HepG2 (cell line): ENCODE measurements at regions not wholly inside any gene's neighbourhood (a gene's known extent, or its start where the extent isn't known, plus 50 kb on each side); places are given as distances from the start of the nearest gene placed in this dataset.
A peak's percentile ranks its signal among the peaks of the same experiment; 100 is the strongest.

Experiments used
- BORCS8-MEF2B ChIP-seq: sonication (generic); formaldehyde crosslinking; IDR thresholded peaks from 2 replicates; pipeline ENCODE4 v1.8.0; 2022; ENCODE audit warnings: mild to moderate bottlenecking, missing genetic modification reagents
- ESRRA ChIP-seq: sonication (generic); formaldehyde crosslinking; IDR thresholded peaks from 2 replicates; pipeline ENCODE4 v1.5.1; 2020; ENCODE audit warnings: mild to moderate bottlenecking, low read depth, missing genetic modification reagents
- GABPB1 ChIP-seq: IDR thresholded peaks from 2 replicates; pipeline ENCODE4 v1.6.1; 2016; ENCODE audit warnings: mild to moderate bottlenecking, missing genetic modification reagents, moderate library complexity, missing compliant biosample characterization
- HES4 ChIP-seq: sonication (generic); formaldehyde crosslinking; IDR thresholded peaks from 2 replicates; pipeline ENCODE4 v1.9.0; 2021; ENCODE audit warnings: mild to moderate bottlenecking, missing genetic modification reagents, borderline replicate concordance
- IRF2 ChIP-seq: IDR thresholded peaks from 2 replicates; pipeline ENCODE4 v1.6.1; 2018; ENCODE audit warnings: missing genetic modification reagents, missing compliant biosample characterization
- KAT7 ChIP-seq: IDR thresholded peaks from 2 replicates; pipeline ENCODE4 v1.6.1; 2018; ENCODE audit warnings: borderline replicate concordance, missing compliant biosample characterization
- KDM6A ChIP-seq: IDR thresholded peaks from 2 replicates; pipeline ENCODE4 v1.6.1; 2016; ENCODE audit warnings: low read depth
- KMT2B ChIP-seq: IDR thresholded peaks from 2 replicates; pipeline ENCODE4 v1.6.1; 2016; ENCODE audit warnings: missing genetic modification reagents, missing compliant biosample characterization
- MED13 ChIP-seq: sonication (generic); formaldehyde crosslinking; IDR thresholded peaks from 2 replicates; pipeline ENCODE4 v1.5.0; 2020; ENCODE audit warnings: missing genetic modification reagents
- MTA3 ChIP-seq: sonication (generic); formaldehyde crosslinking; IDR thresholded peaks from 2 replicates; pipeline ENCODE4 v1.4.0; 2020; ENCODE audit warnings: missing genetic modification reagents
- MXD4 ChIP-seq: IDR thresholded peaks from 2 replicates; pipeline ENCODE4 v1.6.1; 2016; ENCODE audit warnings: mild to moderate bottlenecking, missing biosample characterization, missing genetic modification reagents
- NCOA2 ChIP-seq: sonication (generic); formaldehyde crosslinking; IDR thresholded peaks from 2 replicates; pipeline ENCODE4 v1.8.0; 2022; ENCODE audit warnings: inconsistent platforms
- NFRKB ChIP-seq: fragments of 450-650 bp; IDR thresholded peaks from 2 replicates; pipeline ENCODE4 v1.6.1; 2017
- NONO ChIP-seq, 2 experiments: fragments of 450-650 bp in 1 of 2; sonication (generic) in 1 of 2; formaldehyde crosslinking in 1 of 2; IDR thresholded peaks in 1 of 2; conservative IDR thresholded peaks in 1 of 2; 2 replicates each; pipeline versions ENCODE4 v1.6.1 to v1.8.0; 2017 to 2022; ENCODE audit warnings: mild to moderate bottlenecking in 1 of 2, missing genetic modification reagents in 1 of 2, moderate library complexity in 1 of 2
- PITX1 ChIP-seq: sonication (generic); formaldehyde crosslinking; IDR thresholded peaks from 2 replicates; pipeline ENCODE4 v1.5.1; 2020; ENCODE audit warnings: mild to moderate bottlenecking, missing genetic modification reagents
- RCOR2 ChIP-seq: IDR thresholded peaks from 2 replicates; pipeline ENCODE4 v1.6.1; 2016; ENCODE audit warnings: missing biosample characterization, missing genetic modification reagents
- SP5 ChIP-seq: IDR thresholded peaks from 2 replicates; pipeline ENCODE4 v1.6.1; 2016; ENCODE audit warnings: low read depth, borderline replicate concordance
- TEAD2 ChIP-seq: sonication (generic); formaldehyde crosslinking; IDR thresholded peaks from 2 replicates; pipeline ENCODE4 v1.9.0; 2021; ENCODE audit warnings: missing genetic modification reagents
- ZBTB7B ChIP-seq: sonication (generic); formaldehyde crosslinking; IDR thresholded peaks from 2 replicates; pipeline ENCODE4 v1.4.0; 2020; ENCODE audit warnings: missing genetic modification reagents
- ZFP41 ChIP-seq: sonication (generic); formaldehyde crosslinking; IDR thresholded peaks from 2 replicates; pipeline ENCODE4 v1.4.0; 2020; ENCODE audit warnings: mild to moderate bottlenecking, missing genetic modification reagents, borderline replicate concordance
- ZFP62 ChIP-seq: sonication (generic); formaldehyde crosslinking; IDR thresholded peaks from 2 replicates; pipeline ENCODE4 v1.4.0; 2020; ENCODE audit warnings: missing genetic modification reagents
- ZMYM3 ChIP-seq: sonication (generic); formaldehyde crosslinking; IDR thresholded peaks from 2 replicates; pipeline ENCODE4 v1.5.1; 2020; ENCODE audit warnings: mild to moderate bottlenecking, missing genetic modification reagents
- ZNF234 ChIP-seq: sonication (generic); formaldehyde crosslinking; conservative IDR thresholded peaks from 2 replicates; pipeline ENCODE4 v1.5.1; 2020; ENCODE audit warnings: mild to moderate bottlenecking, missing genetic modification reagents
- ZNF543 ChIP-seq: sonication (generic); formaldehyde crosslinking; IDR thresholded peaks from 2 replicates; pipeline ENCODE4 v1.4.0; 2020; ENCODE audit warnings: mild to moderate bottlenecking, missing genetic modification reagents
- ZNF563 ChIP-seq: sonication (generic); formaldehyde crosslinking; IDR thresholded peaks from 2 replicates; pipeline ENCODE4 v1.8.0; 2022; ENCODE audit warnings: mild to moderate bottlenecking, moderate library complexity, missing genetic modification reagents
- ZNF629 ChIP-seq: sonication (generic); formaldehyde crosslinking; conservative IDR thresholded peaks from 2 replicates; pipeline ENCODE4 v1.5.0; 2020; ENCODE audit warnings: missing genetic modification reagents
- ZNF773 ChIP-seq: sonication (generic); formaldehyde crosslinking; IDR thresholded peaks from 2 replicates; pipeline ENCODE4 v1.4.0; 2020; ENCODE audit warnings: missing genetic modification reagents, borderline replicate concordance
- ZNF775 ChIP-seq: sonication (generic); formaldehyde crosslinking; IDR thresholded peaks from 2 replicates; pipeline ENCODE4 v1.4.0; 2020; ENCODE audit warnings: missing genetic modification reagents, mild to moderate bottlenecking, moderate library complexity, borderline replicate concordance
- ZNF790 ChIP-seq: sonication (generic); formaldehyde crosslinking; IDR thresholded peaks from 2 replicates; pipeline ENCODE4 v1.8.0; 2022; ENCODE audit warnings: missing genetic modification reagents, mild to moderate bottlenecking, borderline replicate concordance
- ZSCAN21 ChIP-seq: sonication (generic); formaldehyde crosslinking; IDR thresholded peaks from 2 replicates; pipeline ENCODE4 v1.8.0; 2022; ENCODE audit warnings: mild to moderate bottlenecking, missing genetic modification reagents, moderate library complexity, borderline replicate concordance
- TF ChIP-seq, protein P1 (sequence below): IDR thresholded peaks from 2 replicates; pipeline ENCODE4 v1.6.1; 2016; ENCODE audit warnings: control low read depth
- TF ChIP-seq, protein P2 (sequence below): sonication (generic); formaldehyde crosslinking; IDR thresholded peaks from 2 replicates; pipeline ENCODE4 v1.4.0; 2020; ENCODE audit warnings: missing genetic modification reagents
- TF ChIP-seq, protein P3 (sequence below): IDR thresholded peaks from 2 replicates; pipeline ENCODE4 v1.6.1; 2016; ENCODE audit warnings: missing genetic modification reagents, missing compliant biosample characterization

DNA sequence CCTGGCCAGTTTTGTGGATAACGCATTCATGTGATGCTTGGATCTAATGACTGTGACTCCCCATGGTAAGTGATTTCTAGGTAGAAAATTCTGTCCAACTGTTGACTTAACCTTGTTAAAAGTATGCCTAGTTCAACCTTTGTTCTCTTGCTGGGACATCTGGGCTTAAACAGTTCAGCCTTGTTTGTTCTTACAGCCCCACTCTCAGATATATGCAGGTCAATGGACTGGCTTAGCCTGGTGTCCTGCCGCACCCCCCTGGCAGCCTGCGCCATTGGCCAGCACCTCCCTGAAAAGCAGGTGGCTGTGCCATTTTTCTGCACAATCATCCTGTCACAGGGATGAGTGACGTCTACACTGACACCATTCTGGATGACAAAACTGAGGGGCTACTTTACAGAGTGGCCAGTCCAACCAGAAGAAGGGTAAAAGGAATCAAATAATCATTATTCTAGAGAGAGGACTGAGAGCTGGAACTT is 244.7 kb upstream of the ONECUT1 start (continued):
- TF ChIP-seq, protein P1, sequence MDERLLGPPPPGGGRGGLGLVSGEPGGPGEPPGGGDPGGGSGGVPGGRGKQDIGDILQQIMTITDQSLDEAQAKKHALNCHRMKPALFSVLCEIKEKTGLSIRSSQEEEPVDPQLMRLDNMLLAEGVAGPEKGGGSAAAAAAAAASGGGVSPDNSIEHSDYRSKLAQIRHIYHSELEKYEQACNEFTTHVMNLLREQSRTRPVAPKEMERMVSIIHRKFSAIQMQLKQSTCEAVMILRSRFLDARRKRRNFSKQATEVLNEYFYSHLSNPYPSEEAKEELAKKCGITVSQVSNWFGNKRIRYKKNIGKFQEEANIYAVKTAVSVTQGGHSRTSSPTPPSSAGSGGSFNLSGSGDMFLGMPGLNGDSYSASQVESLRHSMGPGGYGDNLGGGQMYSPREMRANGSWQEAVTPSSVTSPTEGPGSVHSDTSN: peak; percentile 43; the same call in 1 of the 2 replicates
- TF ChIP-seq ZNF790 (CRISPR knock-in tag) (no peak), SP5 (no peak), ZNF543 (CRISPR knock-in tag) (no peak), ZFP41 (CRISPR knock-in tag) (no peak), MED13 (CRISPR knock-in tag) (no peak), ZNF234 (CRISPR knock-in tag) (no peak), KAT7 (no peak), GABPB1 (no peak), NFRKB (no peak), NONO (IDR thresholded peaks at IDR 0.05) (no peak), NONO (CRISPR knock-in tag; conservative IDR thresholded peaks at IDR 0.05) (no peak), TEAD2 (CRISPR knock-in tag) (no peak), IRF2 (CRISPR knock-in tag) (0 out of 2 replicates have a peak, but pooled peaks have one; percentile 44), RCOR2 (CRISPR knock-in tag) (peak; percentile 84), KDM6A (CRISPR knock-in tag) (peak; percentile 74), NCOA2 (CRISPR knock-in tag) (peak; percentile 85), ZFP62 (CRISPR knock-in tag) (no peak), ZNF563 (CRISPR knock-in tag) (no peak), ZNF773 (no peak), PITX1 (CRISPR knock-in tag) (peak; percentile 90), ZNF629 (no peak; the same call in 1 of the 2 replicates), ZMYM3 (CRISPR knock-in tag) (peak; percentile 70), MXD4 (CRISPR knock-in tag) (no peak), ZNF775 (CRISPR knock-in tag) (no peak), HES4 (CRISPR knock-in tag) (no peak), ZBTB7B (0 out of 2 replicates have a peak, but pooled peaks have one; percentile 35), ZSCAN21 (CRISPR knock-in tag) (no peak), MTA3 (CRISPR knock-in tag) (no peak), KMT2B (CRISPR knock-in tag) (0 out of 2 replicates have a peak, but pooled peaks have one; percentile 29), ESRRA (CRISPR knock-in tag) (0 out of 2 replicates have a peak, but pooled peaks have one; percentile 71), BORCS8-MEF2B (no peak)
- TF ChIP-seq, protein P2, sequence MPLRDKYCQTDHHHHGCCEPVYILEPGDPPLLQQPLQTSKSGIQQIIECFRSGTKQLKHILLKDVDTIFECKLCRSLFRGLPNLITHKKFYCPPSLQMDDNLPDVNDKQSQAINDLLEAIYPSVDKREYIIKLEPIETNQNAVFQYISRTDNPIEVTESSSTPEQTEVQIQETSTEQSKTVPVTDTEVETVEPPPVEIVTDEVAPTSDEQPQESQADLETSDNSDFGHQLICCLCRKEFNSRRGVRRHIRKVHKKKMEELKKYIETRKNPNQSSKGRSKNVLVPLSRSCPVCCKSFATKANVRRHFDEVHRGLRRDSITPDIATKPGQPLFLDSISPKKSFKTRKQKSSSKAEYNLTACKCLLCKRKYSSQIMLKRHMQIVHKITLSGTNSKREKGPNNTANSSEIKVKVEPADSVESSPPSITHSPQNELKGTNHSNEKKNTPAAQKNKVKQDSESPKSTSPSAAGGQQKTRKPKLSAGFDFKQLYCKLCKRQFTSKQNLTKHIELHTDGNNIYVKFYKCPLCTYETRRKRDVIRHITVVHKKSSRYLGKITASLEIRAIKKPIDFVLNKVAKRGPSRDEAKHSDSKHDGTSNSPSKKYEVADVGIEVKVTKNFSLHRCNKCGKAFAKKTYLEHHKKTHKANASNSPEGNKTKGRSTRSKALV: no peak
- TF ChIP-seq, protein P3, sequence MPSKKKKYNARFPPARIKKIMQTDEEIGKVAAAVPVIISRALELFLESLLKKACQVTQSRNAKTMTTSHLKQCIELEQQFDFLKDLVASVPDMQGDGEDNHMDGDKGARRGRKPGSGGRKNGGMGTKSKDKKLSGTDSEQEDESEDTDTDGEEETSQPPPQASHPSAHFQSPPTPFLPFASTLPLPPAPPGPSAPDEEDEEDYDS (CRISPR knock-in tag): no peak
